ENCODE measurements at regions not wholly inside any gene's neighbourhood (a gene's known extent, or its start where the extent isn't known, plus 50 kb on each side); places are given as distances from the start of the nearest gene placed in this dataset.

DNA sequence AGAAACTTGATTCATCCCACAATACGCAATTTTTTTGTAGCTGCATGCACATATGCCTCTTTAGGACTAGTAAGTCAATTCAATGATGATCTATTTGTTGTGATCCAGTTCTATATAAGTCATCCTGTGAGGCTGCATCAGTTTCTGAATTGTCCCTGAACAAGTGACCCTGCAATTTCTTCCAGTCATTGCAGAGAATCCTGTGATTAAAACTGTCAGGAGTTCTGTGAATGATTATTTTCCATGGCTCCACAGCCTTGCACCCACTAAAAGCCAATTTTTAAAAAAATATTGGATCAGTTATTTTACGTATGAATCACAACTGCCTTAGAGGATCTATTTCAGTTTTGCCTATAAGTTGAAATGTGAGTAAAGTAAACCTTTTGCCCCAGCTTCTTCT lies 1585.0 kb upstream of the ACVR2A start:
- Mint-ChIP-seq H3K36me3 (ENCODE audit: low read depth, unreplicated experiment) (no peaks in the 10 kb centered on the region), H3K27ac (ENCODE audit: unreplicated experiment) (no peak overlapping the region), H3K9me3 (ENCODE audit: unreplicated experiment) (no peaks in the 10 kb centered on the region), H3K4me1 (ENCODE audit: low read depth, unreplicated experiment) (no peaks in the 10 kb centered on the region), H3K4me3 (ENCODE audit: unreplicated experiment) (no peak overlapping the region), H3K27me3 (ENCODE audit: low read depth, unreplicated experiment) (no peaks in the 10 kb centered on the region)
- Histone ChIP-seq H3K4me3 (ENCODE audit: insufficient read depth, low read depth, low read length) (no peak overlapping the region), H3K79me2 (ENCODE audit: insufficient read depth, low read length) (no peaks in the 10 kb centered on the region), H3K9me3 (ENCODE audit: insufficient read depth, low read depth, low read length) (no peaks in the 10 kb centered on the region), H3K9ac (ENCODE audit: low read length) (no peak overlapping the region), H3K36me3 (ENCODE audit: insufficient read depth, low read length) (no peaks in the 10 kb centered on the region), H3K4me1 (ENCODE audit: insufficient read depth, low read length) (no peaks in the 10 kb centered on the region), H3K4me2 (ENCODE audit: low read length) (no peak overlapping the region), H2AFZ (ENCODE audit: low read depth, low read length) (no peak overlapping the region), H4K20me1 (ENCODE audit: insufficient read depth, low read length) (no peaks in the 10 kb centered on the region), H3K27me3 (ENCODE audit: insufficient read depth, low read length) (no peaks in the 10 kb centered on the region), H3K27ac (ENCODE audit: low read depth, low read length) (no peak overlapping the region)
- DNase-seq (ENCODE audit: low read depth) = no peak
- FAIRE-seq = no peak
- TF ChIP-seq EZH2 (IDR thresholded peaks at IDR 0.05; ENCODE audit: insufficient read depth, low read length) = no peak
- no peak for TF ChIP-seq CTCF (IDR thresholded peaks at IDR 0.05; ENCODE audit: insufficient read depth, low read depth, low read length)

DNA sequence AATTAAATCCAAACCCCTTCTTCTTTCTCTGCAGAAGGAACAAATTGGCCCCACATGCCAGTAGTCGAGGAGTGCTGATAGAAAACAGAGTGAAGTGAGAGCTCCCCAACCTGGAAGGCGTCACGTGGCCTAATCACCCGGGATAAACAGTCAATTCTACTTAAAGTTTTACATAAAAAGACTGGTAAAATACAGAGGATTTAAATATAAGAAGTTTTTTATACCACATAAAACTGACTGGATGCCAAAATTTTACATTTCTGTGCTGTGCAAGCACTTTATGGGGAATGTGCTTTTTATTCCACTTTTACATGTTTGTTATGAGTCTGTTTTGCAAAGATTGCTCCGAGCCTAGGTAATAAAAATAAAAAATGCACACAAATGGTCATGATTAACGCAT lies 1586.8 kb upstream of the ACVR2A start:
- Histone ChIP-seq H3K9ac (ENCODE audit: low read length) (no peak overlapping the region), H3K4me1 (ENCODE audit: insufficient read depth, low read length) (no peaks in the 10 kb centered on the region), H3K9me3 (ENCODE audit: insufficient read depth, low read depth, low read length) (no peaks in the 10 kb centered on the region), H3K4me3 (ENCODE audit: insufficient read depth, low read depth, low read length) (no peak overlapping the region), H3K4me2 (ENCODE audit: low read length) (no peak overlapping the region), H3K36me3 (ENCODE audit: insufficient read depth, low read length) (no peaks in the 10 kb centered on the region), H4K20me1 (ENCODE audit: insufficient read depth, low read length) (no peaks in the 10 kb centered on the region), H3K27me3 (ENCODE audit: insufficient read depth, low read length) (no peaks in the 10 kb centered on the region), H2AFZ (ENCODE audit: low read depth, low read length) (no peak overlapping the region), H3K27ac (ENCODE audit: low read depth, low read length) (no peak overlapping the region), H3K79me2 (ENCODE audit: insufficient read depth, low read length) (no peaks in the 10 kb centered on the region)
- Mint-ChIP-seq H3K27ac (ENCODE audit: unreplicated experiment) (no peak overlapping the region), H3K36me3 (ENCODE audit: low read depth, unreplicated experiment) (no peaks in the 10 kb centered on the region), H3K4me3 (ENCODE audit: unreplicated experiment) (no peak overlapping the region), H3K4me1 (ENCODE audit: low read depth, unreplicated experiment) (no peaks in the 10 kb centered on the region), H3K9me3 (ENCODE audit: unreplicated experiment) (no peaks in the 10 kb centered on the region), H3K27me3 (ENCODE audit: low read depth, unreplicated experiment) (no peaks in the 10 kb centered on the region)
- DNase-seq (ENCODE audit: low read depth) = no peak
- FAIRE-seq = no peak
- TF ChIP-seq EZH2 (IDR thresholded peaks at IDR 0.05; ENCODE audit: insufficient read depth, low read length) (no peak), CTCF (IDR thresholded peaks at IDR 0.05; ENCODE audit: insufficient read depth, low read depth, low read length) (no peak)

DNA sequence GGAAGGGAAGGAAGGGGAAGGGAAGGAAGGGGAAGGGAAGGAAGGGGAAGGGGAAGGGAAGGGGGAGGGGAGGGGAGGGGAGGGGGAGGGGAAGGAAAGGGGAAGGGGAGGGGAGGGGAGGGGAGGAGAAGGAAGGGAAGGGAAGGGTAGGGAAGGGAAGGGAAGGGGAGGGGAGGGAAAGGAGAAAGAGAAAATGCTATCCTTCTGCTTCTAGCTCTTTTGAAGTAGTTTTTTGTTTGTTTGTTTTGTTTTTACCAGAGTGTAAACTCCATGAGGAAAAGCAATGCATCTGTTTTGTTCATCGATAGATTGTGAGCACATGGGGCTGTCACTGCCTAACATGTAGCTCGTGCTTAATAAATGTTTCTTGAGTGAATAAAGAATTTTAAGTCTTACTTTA lies 1592.7 kb upstream of the ACVR2A start:
- no peak overlapping the region for H3K27ac ChIP-seq (ENCODE audit: low read depth, low read length)
- no peak overlapping the region for H3K4me3 ChIP-seq (ENCODE audit: insufficient read depth, low read depth, low read length)
- TF ChIP-seq EZH2 (IDR thresholded peaks at IDR 0.05; ENCODE audit: insufficient read depth, low read length) = no peak
- TF ChIP-seq CTCF (IDR thresholded peaks at IDR 0.05; ENCODE audit: insufficient read depth, low read depth, low read length) = no peak
- no peaks in the 10 kb centered on the region for H3K36me3 Mint-ChIP-seq (ENCODE audit: low read depth, unreplicated experiment)
- H4K20me1 ChIP-seq (ENCODE audit: insufficient read depth, low read length) = no peaks in the 10 kb centered on the region
- H3K79me2 ChIP-seq (ENCODE audit: insufficient read depth, low read length) = no peaks in the 10 kb centered on the region
- H3K4me3 Mint-ChIP-seq (ENCODE audit: unreplicated experiment) = no peak overlapping the region
- no peaks in the 10 kb centered on the region for H3K9me3 Mint-ChIP-seq (ENCODE audit: unreplicated experiment)
- FAIRE-seq (no peak), DNase-seq (ENCODE audit: low read depth) (no peak)
- no peaks in the 10 kb centered on the region for H3K4me1 ChIP-seq (ENCODE audit: insufficient read depth, low read length)
- H3K36me3 ChIP-seq (ENCODE audit: insufficient read depth, low read length) = no peaks in the 10 kb centered on the region
- H3K4me2 ChIP-seq (ENCODE audit: low read length) = no peak overlapping the region
- H3K27me3 Mint-ChIP-seq (ENCODE audit: low read depth, unreplicated experiment) = no peaks in the 10 kb centered on the region
- H3K27me3 ChIP-seq (ENCODE audit: insufficient read depth, low read length) = no peaks in the 10 kb centered on the region
- no peak overlapping the region for H3K9ac ChIP-seq (ENCODE audit: low read length)
- H3K27ac Mint-ChIP-seq (ENCODE audit: unreplicated experiment) = no peak overlapping the region
- H3K9me3 ChIP-seq (ENCODE audit: insufficient read depth, low read depth, low read length) = no peaks in the 10 kb centered on the region
- no peaks in the 10 kb centered on the region for H3K4me1 Mint-ChIP-seq (ENCODE audit: low read depth, unreplicated experiment)
- no peak overlapping the region for H2AFZ ChIP-seq (ENCODE audit: low read depth, low read length)

Measured in astrocyte (in vitro differentiated cells and primary cell).